SK-N-SH (cell line): ENCODE measurements at regions not wholly inside any gene's neighbourhood (a gene's known extent, or its start where the extent isn't known, plus 50 kb on each side); places are given as distances from the start of the nearest gene placed in this dataset.

ENCODE experiments used
- TAF1 ChIP-seq: IDR thresholded peaks from 2 replicates; pipeline ENCODE4 v1.6.1; 2012; ENCODE audit warnings: low read depth, mild to moderate bottlenecking, low read length, moderate library complexity, borderline replicate concordance
- TF ChIP-seq, protein P1 (sequence below): fragments of 200-600 bp; sonication (generic); IDR thresholded peaks from 2 replicates; pipeline ENCODE4 v1.6.1; 2017; ENCODE audit warnings: antibody characterized with exemption, mild to moderate bottlenecking, moderate library complexity
- TF ChIP-seq, protein P2 (sequence below): IDR thresholded peaks from 2 replicates; pipeline ENCODE4; 2012

GRCh38 chr5:125236007-125236406 is 489.6 kb upstream of the ZNF608 start:
- TF ChIP-seq, protein P1, sequence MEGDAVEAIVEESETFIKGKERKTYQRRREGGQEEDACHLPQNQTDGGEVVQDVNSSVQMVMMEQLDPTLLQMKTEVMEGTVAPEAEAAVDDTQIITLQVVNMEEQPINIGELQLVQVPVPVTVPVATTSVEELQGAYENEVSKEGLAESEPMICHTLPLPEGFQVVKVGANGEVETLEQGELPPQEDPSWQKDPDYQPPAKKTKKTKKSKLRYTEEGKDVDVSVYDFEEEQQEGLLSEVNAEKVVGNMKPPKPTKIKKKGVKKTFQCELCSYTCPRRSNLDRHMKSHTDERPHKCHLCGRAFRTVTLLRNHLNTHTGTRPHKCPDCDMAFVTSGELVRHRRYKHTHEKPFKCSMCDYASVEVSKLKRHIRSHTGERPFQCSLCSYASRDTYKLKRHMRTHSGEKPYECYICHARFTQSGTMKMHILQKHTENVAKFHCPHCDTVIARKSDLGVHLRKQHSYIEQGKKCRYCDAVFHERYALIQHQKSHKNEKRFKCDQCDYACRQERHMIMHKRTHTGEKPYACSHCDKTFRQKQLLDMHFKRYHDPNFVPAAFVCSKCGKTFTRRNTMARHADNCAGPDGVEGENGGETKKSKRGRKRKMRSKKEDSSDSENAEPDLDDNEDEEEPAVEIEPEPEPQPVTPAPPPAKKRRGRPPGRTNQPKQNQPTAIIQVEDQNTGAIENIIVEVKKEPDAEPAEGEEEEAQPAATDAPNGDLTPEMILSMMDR, result no peak
- no peak for TF ChIP-seq TAF1
- TF ChIP-seq, protein P2, sequence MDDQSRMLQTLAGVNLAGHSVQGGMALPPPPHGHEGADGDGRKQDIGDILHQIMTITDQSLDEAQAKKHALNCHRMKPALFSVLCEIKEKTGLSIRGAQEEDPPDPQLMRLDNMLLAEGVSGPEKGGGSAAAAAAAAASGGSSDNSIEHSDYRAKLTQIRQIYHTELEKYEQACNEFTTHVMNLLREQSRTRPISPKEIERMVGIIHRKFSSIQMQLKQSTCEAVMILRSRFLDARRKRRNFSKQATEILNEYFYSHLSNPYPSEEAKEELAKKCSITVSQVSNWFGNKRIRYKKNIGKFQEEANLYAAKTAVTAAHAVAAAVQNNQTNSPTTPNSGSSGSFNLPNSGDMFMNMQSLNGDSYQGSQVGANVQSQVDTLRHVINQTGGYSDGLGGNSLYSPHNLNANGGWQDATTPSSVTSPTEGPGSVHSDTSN, result no peak
